ENCODE measurements at regions not wholly inside any gene's neighbourhood (a gene's known extent, or its start where the extent isn't known, plus 50 kb on each side); places are given as distances from the start of the nearest gene placed in this dataset.
A peak's percentile ranks its signal among the peaks of the same experiment; 100 is the strongest.
"Not testable (repeated sequence)": the region's sequence is repeated elsewhere in the genome, so short reads cannot be mapped to it uniquely, and the experiment has no call there.

DNA sequence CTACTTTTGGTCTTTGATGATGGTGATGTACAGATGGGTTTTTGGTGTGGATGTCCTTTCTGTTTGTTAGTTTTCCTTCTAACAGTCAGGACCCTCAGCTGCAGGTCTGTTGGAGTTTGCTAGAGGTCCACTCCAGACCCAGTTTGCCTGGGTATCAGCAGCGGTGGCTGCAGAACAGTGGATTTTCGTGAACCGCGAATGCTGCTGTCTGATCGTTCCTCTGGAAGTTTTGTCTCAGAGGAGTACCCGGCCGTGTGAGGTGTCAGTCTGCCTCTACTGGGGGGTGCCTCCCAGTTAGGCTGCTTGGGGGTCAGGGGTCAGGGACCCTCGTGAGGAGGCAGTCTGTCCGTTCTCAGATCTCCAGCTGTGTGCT is 56.6 kb upstream of the TNFAIP8 start:
- not testable (repeated sequence) for DNase-seq

DNA sequence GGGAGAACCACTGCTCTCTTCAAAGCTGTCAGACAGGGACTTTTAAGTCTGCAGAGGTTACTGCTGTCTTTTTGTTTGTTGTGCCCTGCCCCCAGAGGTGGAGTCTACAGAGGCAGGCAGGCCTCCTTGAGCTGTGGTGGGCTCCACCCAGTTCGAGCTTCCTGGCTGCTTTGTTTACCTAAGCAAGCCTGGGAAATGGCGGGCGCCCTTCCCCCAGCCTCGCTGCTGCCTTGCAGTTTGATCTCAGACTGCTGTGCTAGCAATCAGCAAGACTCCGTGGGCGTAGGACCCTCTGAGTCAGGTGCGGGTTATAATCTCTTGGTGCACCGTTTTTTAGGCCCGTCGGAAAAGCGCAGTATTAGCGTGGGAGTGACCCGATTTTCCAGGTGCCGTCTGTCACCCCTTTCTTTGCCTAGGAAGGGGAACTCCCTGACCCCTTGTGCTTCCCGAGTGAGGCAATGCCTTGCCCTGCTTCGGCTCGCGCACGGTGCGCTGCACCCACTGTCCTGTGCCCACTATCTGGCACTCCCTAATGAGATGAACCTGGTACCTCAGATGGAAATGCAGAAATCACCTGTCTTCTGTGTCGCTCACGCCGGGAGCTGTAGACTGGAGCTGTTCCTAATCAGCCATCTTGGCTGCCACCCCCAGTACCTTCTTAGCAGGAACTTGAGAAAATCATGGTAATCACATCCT is 56.1 kb upstream of the TNFAIP8 start:
- peak; percentile 94 for DNase-seq

DNA sequence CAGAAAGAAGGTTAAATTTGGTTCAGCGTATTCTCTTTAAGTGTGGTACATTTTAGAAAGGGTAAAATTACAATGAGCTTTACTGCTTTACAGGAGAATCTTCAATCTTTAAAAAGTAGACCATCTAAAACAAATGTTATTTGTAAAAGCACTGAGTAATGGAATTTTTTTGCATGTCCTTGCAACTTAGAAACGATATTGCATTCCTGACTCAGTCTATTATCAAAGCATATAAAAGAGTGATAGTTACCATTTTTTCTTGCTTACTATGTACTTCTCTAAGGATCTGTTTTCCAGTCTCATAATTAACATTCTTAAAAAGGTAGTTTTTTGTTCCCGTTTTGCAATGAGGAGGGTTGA is 55.5 kb upstream of the TNFAIP8 start:
- DNase-seq: no peak

DNA sequence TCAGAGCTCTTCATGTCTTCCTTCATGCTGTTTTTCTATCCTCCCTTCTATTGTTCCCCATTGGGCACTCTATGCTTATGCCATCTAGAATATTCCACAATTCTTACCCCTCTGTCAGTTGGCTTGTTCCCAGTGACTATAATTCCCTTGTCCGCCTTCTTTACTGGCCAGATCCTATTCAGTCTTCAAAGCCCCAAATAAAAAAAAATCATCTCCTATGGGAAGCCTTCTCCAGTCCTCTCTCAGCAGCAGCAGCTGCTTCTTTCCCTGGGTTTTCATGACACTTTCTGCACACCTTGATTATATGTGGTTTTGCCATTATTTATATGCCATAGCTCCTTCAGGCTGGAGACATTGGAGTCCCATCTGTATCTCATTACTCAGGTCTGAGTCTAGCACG is 54.6 kb upstream of the TNFAIP8 start:
- no peak for DNase-seq

DNA sequence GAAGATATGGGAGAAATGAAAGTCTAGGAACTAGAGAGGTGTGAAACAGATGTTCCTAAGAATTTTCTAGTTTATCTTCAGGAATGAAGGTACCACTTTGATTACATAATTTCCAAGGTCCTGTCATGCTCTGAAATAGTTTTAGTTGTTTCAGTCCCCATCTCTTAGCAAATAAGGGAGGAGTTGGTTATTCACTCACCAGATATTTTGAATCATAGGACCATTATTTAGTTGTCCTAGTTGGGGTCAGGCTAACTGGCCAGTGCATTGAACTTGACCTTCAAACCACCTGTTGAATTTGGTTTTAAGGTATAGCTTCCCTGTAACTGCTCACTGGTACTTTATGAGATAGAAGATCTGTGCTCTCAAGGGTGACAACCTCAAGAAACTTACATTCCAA is 53.9 kb upstream of the TNFAIP8 start:
- DNase-seq: no peak

DNA sequence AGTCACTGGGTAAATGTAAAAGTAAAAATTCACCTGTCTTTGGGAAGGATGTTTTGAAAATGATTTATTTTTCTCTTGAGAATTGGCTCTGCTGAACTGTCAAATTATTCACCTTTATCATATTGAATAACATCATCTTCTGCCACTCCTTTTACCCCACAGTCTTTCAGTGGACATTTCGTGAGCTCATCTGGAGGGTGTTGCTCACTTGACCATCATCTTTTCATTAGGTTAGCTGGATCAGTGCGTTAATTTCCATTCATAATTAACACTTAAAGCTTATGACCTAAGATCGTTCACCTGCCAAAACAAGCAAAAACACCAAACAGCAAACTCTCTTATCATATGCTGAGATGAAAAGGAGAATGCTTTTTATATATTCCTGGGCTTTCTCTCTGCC is 53.4 kb upstream of the TNFAIP8 start:
- DNase-seq: no peak

DNA sequence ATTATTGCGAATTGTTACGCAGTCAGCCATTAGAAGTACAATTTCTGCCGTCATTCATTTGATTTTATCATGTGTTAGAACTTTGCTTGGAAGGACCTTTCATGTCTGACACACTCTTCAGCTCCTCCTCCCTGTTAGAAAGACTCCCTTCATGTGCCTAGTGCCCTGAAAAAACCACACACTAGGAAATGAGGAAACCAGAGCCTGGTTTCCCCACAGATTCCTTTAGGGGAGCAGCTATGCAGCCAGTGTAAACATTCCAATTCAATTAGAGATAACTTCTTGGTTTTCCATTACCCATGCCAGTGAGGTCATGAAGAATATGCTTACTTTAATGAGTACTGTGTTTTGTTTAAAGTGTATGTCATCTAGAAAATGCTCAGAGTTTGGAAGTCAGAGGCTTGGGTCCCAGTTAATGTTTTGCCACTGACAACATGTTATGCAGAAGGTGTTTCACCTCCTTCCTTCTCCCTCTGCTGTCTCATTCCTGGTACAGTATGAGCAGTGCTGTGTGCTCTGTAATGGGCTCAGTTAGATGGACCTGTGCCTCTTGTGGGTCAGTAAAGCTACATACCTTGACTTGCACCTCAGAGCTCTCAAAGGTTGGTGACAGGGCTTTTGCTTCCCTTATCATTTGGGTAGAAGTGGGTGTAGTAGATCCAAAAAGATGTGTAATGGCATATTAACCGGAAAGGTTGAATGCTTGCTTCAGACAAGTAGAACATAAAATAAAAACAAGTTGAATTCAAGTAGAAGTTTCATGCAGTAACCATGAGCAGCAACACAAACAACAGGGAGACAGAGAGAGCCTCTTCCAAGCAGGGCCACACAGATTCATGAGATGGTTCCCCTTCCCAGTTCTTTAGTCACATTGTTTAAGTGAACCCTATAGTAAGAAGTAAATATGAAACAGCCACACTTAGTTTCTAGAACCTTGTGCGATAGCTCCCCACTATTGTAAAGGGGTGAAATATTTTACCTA is 52.6 kb upstream of the TNFAIP8 start:
- no peak for DNase-seq

DNA sequence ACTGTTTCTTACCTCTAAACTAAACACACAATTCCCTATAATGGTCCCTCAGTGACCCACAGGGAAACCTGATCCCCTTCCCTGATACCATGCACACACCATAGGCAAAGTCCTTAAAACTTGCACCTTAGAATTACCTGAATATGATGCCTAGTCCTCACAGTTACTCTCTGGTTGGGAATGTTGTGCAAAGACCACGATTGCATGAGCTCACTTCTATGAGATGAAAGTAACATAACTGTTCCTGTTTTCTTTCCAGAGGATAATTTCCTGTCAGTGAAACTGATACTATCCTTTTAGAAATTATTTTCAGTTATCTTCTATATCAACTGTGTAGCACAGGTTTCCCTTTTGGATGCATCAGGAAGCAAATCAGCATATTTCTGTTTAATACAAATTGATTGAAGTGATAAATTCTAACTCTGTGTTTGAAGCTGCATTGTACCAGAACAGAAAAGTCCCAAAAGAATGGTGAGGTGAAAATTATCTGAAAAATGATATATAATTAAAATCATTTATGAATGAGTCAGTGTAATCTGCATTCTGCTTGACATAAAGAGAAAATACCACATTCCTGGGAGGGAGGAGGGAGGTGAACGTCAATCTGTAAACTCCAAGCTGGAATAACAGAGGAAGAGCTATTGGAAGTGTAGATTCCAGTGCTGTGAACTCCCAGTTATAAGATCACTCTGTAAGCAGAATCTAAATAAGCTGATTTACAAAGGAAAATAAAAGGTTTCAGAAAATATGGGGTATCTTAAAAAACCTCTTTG is 51.2 kb upstream of the TNFAIP8 start:
- DNase-seq: no peak
